ENCODE measurements at regions not wholly inside any gene's neighbourhood (a gene's known extent, or its start where the extent isn't known, plus 50 kb on each side); places are given as distances from the start of the nearest gene placed in this dataset.

DNA sequence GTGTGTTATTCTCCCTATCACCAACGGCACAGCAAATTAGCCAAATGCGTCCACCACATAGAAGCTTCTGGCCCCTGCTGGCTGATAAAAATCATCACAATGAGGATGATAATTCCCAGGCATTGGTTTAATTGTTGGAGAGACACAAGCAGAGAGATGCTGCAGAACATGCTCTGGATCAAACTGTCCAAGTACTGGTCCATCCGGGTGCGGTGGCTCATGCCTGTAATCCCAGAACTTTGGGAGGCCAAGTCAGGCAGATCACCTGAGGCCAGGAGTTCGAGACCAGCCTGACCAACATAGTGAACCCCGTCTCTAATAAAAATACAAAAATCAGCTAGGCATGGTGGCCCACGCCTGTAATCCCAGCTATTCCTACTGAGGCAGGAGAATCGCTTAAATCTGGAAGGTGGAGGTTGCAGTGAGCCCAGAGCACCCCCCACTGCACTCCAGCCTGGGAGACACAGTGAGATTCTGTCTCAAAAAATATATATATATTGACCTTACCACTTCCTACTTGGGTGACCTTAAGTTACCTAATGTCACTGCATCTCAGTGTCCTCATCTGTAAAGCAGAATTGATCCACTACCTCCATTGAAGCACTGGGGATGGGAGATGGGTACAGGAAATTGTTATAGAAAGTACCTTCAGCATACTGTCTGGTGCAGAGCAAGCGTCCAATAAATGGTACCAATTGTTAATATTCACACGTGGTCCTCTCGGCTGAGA, 83.7 kb upstream of the EGLN3 start:
- DNase-seq = no peak
- no peak overlapping the region for H3K27ac ChIP-seq
- no peaks in the 10 kb centered on the region for H3K9me3 ChIP-seq (ENCODE audit: severe bottlenecking)
- no peaks in the 10 kb centered on the region for H3K27me3 ChIP-seq (ENCODE audit: insufficient read depth, low read depth, severe bottlenecking)
- H3K4me3 ChIP-seq (ENCODE audit: low read depth, low read length) = no peak overlapping the region
- TF ChIP-seq, protein P1, sequence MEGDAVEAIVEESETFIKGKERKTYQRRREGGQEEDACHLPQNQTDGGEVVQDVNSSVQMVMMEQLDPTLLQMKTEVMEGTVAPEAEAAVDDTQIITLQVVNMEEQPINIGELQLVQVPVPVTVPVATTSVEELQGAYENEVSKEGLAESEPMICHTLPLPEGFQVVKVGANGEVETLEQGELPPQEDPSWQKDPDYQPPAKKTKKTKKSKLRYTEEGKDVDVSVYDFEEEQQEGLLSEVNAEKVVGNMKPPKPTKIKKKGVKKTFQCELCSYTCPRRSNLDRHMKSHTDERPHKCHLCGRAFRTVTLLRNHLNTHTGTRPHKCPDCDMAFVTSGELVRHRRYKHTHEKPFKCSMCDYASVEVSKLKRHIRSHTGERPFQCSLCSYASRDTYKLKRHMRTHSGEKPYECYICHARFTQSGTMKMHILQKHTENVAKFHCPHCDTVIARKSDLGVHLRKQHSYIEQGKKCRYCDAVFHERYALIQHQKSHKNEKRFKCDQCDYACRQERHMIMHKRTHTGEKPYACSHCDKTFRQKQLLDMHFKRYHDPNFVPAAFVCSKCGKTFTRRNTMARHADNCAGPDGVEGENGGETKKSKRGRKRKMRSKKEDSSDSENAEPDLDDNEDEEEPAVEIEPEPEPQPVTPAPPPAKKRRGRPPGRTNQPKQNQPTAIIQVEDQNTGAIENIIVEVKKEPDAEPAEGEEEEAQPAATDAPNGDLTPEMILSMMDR (IDR thresholded peaks at IDR 0.05; ENCODE audit: low read depth, low read length) = no peak
- no peaks in the 10 kb centered on the region for H3K36me3 ChIP-seq

- H3K36me3 ChIP-seq = no peaks in the 10 kb centered on the region
- DNase-seq = no peak
- H3K27ac ChIP-seq = no peak overlapping the region
- H3K4me3 ChIP-seq (ENCODE audit: low read depth, low read length) = no peak overlapping the region
- no peaks in the 10 kb centered on the region for H3K9me3 ChIP-seq (ENCODE audit: severe bottlenecking)
- TF ChIP-seq, protein P1 (IDR thresholded peaks at IDR 0.05; ENCODE audit: low read depth, low read length) = no peak
- no peaks in the 10 kb centered on the region for H3K27me3 ChIP-seq (ENCODE audit: insufficient read depth, low read depth, severe bottlenecking)
These were observed 81.8 kb upstream of the EGLN3 start for GRCh38 chr14:34032720-34033119.

DNA sequence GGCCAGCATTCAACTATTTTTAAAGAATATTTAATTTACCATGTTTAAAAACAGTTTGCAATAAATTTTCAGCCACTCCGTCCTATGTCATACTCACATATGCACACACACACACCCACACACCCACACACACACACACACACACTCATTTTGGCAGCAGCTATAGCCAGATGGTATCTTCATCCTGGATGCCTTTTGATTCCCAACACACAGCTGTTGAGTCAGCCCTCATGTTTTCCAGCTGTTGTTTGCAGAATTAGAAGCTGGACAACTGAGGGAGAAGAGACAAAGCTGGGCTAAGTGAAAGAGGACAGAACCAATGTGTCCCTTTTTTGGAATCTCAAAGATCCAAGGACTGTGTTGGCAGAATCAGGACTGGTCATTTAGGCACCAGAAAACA, 80.0 kb upstream of the EGLN3 start:
- Histone ChIP-seq H3K27ac (no peak overlapping the region), H3K9me3 (ENCODE audit: severe bottlenecking) (no peaks in the 10 kb centered on the region), H3K4me3 (ENCODE audit: low read depth, low read length) (no peak overlapping the region), H3K27me3 (ENCODE audit: insufficient read depth, low read depth, severe bottlenecking) (no peaks in the 10 kb centered on the region), H3K36me3 (no peaks in the 10 kb centered on the region)
- TF ChIP-seq, protein P1 (IDR thresholded peaks at IDR 0.05; ENCODE audit: low read depth, low read length) = no peak
- no peak for DNase-seq

- Histone ChIP-seq H3K27ac (peak overlapping the region; percentile 38), H3K36me3 (no peaks in the 10 kb centered on the region), H3K4me3 (ENCODE audit: low read depth, low read length) (no peak overlapping the region), H3K27me3 (ENCODE audit: insufficient read depth, low read depth, severe bottlenecking) (no peaks in the 10 kb centered on the region), H3K9me3 (ENCODE audit: severe bottlenecking) (no peaks in the 10 kb centered on the region)
- TF ChIP-seq, protein P1 (IDR thresholded peaks at IDR 0.05; ENCODE audit: low read depth, low read length) = no peak
- peak; percentile 56 for DNase-seq
These were observed 79.1 kb upstream of the EGLN3 start for GRCh38 chr14:34029921-34030334.

DNA sequence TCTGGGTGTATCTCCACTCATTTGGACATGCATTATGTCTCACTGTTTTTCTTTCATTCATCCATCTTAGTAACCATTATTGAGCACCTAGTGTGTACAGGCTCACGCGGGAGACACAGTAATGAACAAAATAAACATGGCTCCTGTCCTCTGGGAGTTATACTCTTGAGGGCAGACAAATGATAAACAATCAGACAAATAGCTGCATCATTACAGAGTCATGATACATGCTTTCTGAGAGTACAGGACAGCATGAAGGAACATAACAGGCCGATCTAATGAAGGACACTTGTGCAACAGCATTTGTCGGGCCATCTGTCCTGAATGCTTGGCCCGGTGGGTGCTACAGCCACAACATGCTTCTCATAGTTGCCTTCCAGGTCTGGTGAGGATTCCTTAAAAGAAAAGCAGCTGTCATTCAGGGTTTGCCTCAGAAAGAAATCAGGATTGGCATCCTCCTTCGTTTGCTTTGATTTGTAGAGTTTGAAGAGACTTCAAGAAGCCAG, 77.2 kb upstream of the EGLN3 start:
- no peaks in the 10 kb centered on the region for H3K36me3 ChIP-seq
- no peaks in the 10 kb centered on the region for H3K27me3 ChIP-seq (ENCODE audit: insufficient read depth, low read depth, severe bottlenecking)
- TF ChIP-seq, protein P1 (IDR thresholded peaks at IDR 0.05; ENCODE audit: low read depth, low read length) = no peak
- H3K4me3 ChIP-seq (ENCODE audit: low read depth, low read length) = no peak overlapping the region
- DNase-seq = no peak
- no peak overlapping the region for H3K27ac ChIP-seq
- no peaks in the 10 kb centered on the region for H3K9me3 ChIP-seq (ENCODE audit: severe bottlenecking)
